CD4-positive, alpha-beta T cell (primary cell): ENCODE measurements at regions not wholly inside any gene's neighbourhood (a gene's known extent, or its start where the extent isn't known, plus 50 kb on each side); places are given as distances from the start of the nearest gene placed in this dataset.

ENCODE experiments used
- ATAC-seq: fragments of 200-7000 bp; cut with Tn5 transposase; one replicate; pipeline ENCODE4 v1.10.0; 2022; ENCODE audit warnings: mild to moderate bottlenecking; ENCODE audit not compliant: poor library complexity
- CTCF ChIA-PET: fragments of 350-600 bp; sonication (Branson Sonifier 250); formaldehyde crosslinking; loops from one replicate; lab custom pipeline; 2021; ENCODE audit warnings: antibody characterized with exemption, inconsistent platforms; lab: Charles Lee
- POLR2A ChIA-PET: fragments of 350-600 bp; sonication (Branson Sonifier 250); formaldehyde crosslinking; loops from one replicate; lab custom pipeline; 2021; ENCODE audit warnings: antibody characterized with exemption, inconsistent platforms; lab: Charles Lee
- DNase-seq, 14 experiments: peaks; one replicate each; pipeline ENCODE4 v3.0.0-alpha.2; 2013 to 2020; ENCODE audit warnings: mixed read lengths in 2 of 14
- H3K27ac ChIP-seq, 2 donors: one replicate each; pipeline versions ENCODE4 v1.5.1 to v1.7.0; 2013; ENCODE audit warnings: low read length in 2 of 2, low read depth in 1 of 2, mild to moderate bottlenecking in 1 of 2
- H3K27me3 ChIP-seq, 2 experiments: 1 replicate in 1 of 2; 2 replicates in 1 of 2; pipeline versions ENCODE4 v1.6.1 to v1.7.0; 2013; ENCODE audit warnings: low read length in 2 of 2, control low read depth in 1 of 2, mild to moderate bottlenecking in 1 of 2, moderate library complexity in 1 of 2; ENCODE audit not compliant: insufficient read depth in 2 of 2, control insufficient read depth in 1 of 2
- H3K36me3 ChIP-seq: one replicate; pipeline ENCODE4 v1.6.1; 2013; ENCODE audit warnings: low read length, control low read depth; ENCODE audit not compliant: insufficient read depth
- H3K4me1 ChIP-seq: one replicate; pipeline ENCODE4 v1.6.1; 2013; ENCODE audit warnings: low read length, control low read depth; ENCODE audit not compliant: insufficient read depth
- H3K4me3 ChIP-seq: one replicate; pipeline ENCODE4 v1.5.1; 2013; ENCODE audit warnings: mild to moderate bottlenecking, low read length, moderate library complexity
- H3K9me3 ChIP-seq, 2 experiments: 1 replicate in 1 of 2; 2 replicates in 1 of 2; pipeline versions ENCODE4 v1.6.1 to v1.7.0; 2013; ENCODE audit warnings: low read length in 2 of 2, mild to moderate bottlenecking in 2 of 2, control low read depth in 1 of 2, moderate library complexity in 1 of 2; ENCODE audit not compliant: control insufficient read depth in 1 of 2, insufficient read depth in 1 of 2
- H3K27ac Mint-ChIP-seq: one replicate; pipeline ENCODE4 v1.8.0; 2020; ENCODE audit warnings: mixed read lengths
- H3K27me3 Mint-ChIP-seq: one replicate; pipeline ENCODE4 v1.8.0; 2021; ENCODE audit warnings: mixed read lengths
- H3K36me3 Mint-ChIP-seq: one replicate; pipeline ENCODE4 v1.8.0; 2021; ENCODE audit warnings: low read depth, mixed read lengths
- H3K4me1 Mint-ChIP-seq: one replicate; pipeline ENCODE4 v1.8.0; 2021; ENCODE audit warnings: low read depth, mixed read lengths
- H3K4me3 Mint-ChIP-seq: one replicate; pipeline ENCODE4 v1.8.0; 2020; ENCODE audit warnings: mild to moderate bottlenecking, mixed read lengths
- H3K9me3 Mint-ChIP-seq: one replicate; pipeline ENCODE4 v1.8.0; 2020; ENCODE audit warnings: mixed read lengths
- intact Hi-C, 2 experiments: fragments of 100-400 bp; cut with DNase I in 1 of 2; cut with micrococcal nuclease in 1 of 2; formaldehyde crosslinking; loops; one replicate each; pipeline versions ENCODE4 v1.15.1 to v1.9.0; 2023 to 2025; cut with DNase I, micrococcal nuclease
- TF ChIP-seq, protein P1 (sequence below): fragments of 200-600 bp; IDR thresholded peaks from one replicate; pipeline ENCODE4 v1.8.0; 2022; ENCODE audit warnings: antibody characterized with exemption, mild to moderate bottlenecking

DNA sequence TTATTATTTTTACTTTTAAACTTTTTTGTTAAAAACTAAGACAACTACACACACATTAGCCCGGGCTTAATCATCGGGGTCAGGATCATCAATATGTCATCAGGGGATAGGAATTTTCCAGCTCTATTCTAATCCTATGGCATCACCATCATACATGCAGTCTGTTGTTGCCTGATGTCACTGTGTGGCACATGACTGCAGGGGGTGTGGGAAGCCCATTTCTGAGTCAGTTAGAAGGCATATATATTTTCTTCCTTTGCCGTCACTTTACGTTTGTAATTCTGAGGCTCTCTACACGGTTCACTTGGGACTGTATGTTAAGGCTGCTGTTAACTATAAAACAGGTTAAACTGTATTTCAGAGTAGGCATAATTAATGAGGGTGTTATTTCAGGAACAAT lies 144.4 kb upstream of the ITGA6 start:
- H3K9me3 Mint-ChIP-seq, result no peaks in the 10 kb centered on the region
- no peaks in the 10 kb centered on the region for H3K27me3 Mint-ChIP-seq
- no peaks in the 10 kb centered on the region for H3K36me3 Mint-ChIP-seq
- ATAC-seq (no peak), DNase-seq (peak in 2 of 14 experiments; percentile 24 to 62)
- Histone ChIP-seq H3K4me1 (peaks cover 16% of the 10 kb centered on the region), H3K9me3 (no peaks in the 10 kb centered on the region), H3K36me3 (no peaks in the 10 kb centered on the region), H3K4me3 (no peak overlapping the region), H3K27me3 (no peaks in the 10 kb centered on the region), H3K27ac (no peak overlapping the region)
- TF ChIP-seq, protein P1, sequence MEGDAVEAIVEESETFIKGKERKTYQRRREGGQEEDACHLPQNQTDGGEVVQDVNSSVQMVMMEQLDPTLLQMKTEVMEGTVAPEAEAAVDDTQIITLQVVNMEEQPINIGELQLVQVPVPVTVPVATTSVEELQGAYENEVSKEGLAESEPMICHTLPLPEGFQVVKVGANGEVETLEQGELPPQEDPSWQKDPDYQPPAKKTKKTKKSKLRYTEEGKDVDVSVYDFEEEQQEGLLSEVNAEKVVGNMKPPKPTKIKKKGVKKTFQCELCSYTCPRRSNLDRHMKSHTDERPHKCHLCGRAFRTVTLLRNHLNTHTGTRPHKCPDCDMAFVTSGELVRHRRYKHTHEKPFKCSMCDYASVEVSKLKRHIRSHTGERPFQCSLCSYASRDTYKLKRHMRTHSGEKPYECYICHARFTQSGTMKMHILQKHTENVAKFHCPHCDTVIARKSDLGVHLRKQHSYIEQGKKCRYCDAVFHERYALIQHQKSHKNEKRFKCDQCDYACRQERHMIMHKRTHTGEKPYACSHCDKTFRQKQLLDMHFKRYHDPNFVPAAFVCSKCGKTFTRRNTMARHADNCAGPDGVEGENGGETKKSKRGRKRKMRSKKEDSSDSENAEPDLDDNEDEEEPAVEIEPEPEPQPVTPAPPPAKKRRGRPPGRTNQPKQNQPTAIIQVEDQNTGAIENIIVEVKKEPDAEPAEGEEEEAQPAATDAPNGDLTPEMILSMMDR, result no peak
- CTCF ChIA-PET, result no interaction called here
- POLR2A ChIA-PET, result interaction anchor here (1.7 kb wide), 1 partner anchor 36 kb away, joined by 3 read pairs; no protein-coding TSS in a partner anchor
- H3K4me3 Mint-ChIP-seq, result no peak overlapping the region
- peaks cover 35% of the 10 kb centered on the region for H3K4me1 Mint-ChIP-seq
- no peak overlapping the region for H3K27ac Mint-ChIP-seq
- intact Hi-C loops, result no loop called here

DNA sequence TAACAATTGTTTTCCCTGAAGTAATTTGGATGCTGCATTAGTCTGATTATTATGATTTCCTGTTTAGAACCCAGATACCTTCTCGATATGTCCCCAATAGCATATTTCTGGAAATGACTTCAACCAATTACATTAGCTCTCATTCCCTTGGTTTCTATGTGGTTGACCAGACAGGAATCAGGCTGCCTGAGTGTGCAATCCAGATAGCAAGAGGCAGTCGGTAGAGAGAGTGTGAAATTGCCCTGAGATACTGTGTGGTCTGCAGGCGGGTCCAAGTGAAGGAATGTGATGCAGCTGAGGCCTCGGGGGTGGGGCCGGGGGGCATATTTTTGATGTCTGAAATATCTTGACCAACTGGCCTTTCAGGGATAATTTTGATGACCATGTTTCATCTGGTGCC lies 143.9 kb upstream of the ITGA6 start:
- no peaks in the 10 kb centered on the region for H3K9me3 ChIP-seq
- H3K4me3 ChIP-seq, result no peak overlapping the region
- POLR2A ChIA-PET, result interaction anchor here (1.7 kb wide), 1 partner anchor 36 kb away, joined by 3 read pairs; no protein-coding TSS in a partner anchor
- Mint-ChIP-seq H3K36me3 (no peaks in the 10 kb centered on the region), H3K4me1 (peaks cover 37% of the 10 kb centered on the region), H3K9me3 (no peaks in the 10 kb centered on the region), H3K27me3 (no peaks in the 10 kb centered on the region), H3K27ac (no peak overlapping the region), H3K4me3 (no peak overlapping the region)
- H3K27ac ChIP-seq, result no peak overlapping the region
- DNase-seq (no peak), ATAC-seq (no peak)
- CTCF ChIA-PET, result no interaction called here
- peaks cover 20% of the 10 kb centered on the region for H3K4me1 ChIP-seq
- intact Hi-C loops, result no loop called here
- no peaks in the 10 kb centered on the region for H3K36me3 ChIP-seq
- TF ChIP-seq, protein P1, result no peak
- H3K27me3 ChIP-seq, result no peaks in the 10 kb centered on the region

DNA sequence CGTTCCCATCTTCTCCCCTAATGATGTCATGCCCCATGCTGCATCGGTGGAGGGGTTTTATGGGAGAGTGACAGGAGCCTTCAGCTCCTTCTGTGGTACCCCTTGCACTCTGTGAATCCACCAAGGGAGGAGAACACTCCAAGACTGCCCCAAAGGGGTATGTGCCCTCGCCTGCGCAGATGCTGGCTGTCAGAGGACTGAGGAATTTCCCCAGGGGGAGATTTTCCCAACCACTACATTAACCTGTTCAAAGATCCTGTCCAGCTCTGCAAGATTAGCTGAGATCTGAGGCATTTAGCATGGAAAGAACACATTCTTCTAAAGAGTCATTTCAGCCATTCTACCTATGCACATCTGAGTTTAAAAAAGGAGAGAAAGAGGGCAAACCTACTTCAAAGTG lies 143.2 kb upstream of the ITGA6 start:
- peaks cover 25% of the 10 kb centered on the region for H3K4me1 ChIP-seq
- no peaks in the 10 kb centered on the region for H3K27me3 Mint-ChIP-seq
- no peaks in the 10 kb centered on the region for H3K9me3 Mint-ChIP-seq
- TF ChIP-seq, protein P1, result no peak
- no peaks in the 10 kb centered on the region for H3K36me3 Mint-ChIP-seq
- H3K4me1 Mint-ChIP-seq, result peaks cover 41% of the 10 kb centered on the region
- H3K36me3 ChIP-seq, result no peaks in the 10 kb centered on the region
- no peaks in the 10 kb centered on the region for H3K9me3 ChIP-seq
- ATAC-seq, result no peak
- intact Hi-C loops, result no loop called here
- H3K4me3 Mint-ChIP-seq, result no peak overlapping the region
- no peak overlapping the region for H3K27ac Mint-ChIP-seq
- no peak for DNase-seq
- POLR2A ChIA-PET, result interaction anchor here (1.2 to 1.7 kb wide), 2 partner anchors 37 to 65 kb away, joined by 3 read pairs; no protein-coding TSS in a partner anchor
- no peaks in the 10 kb centered on the region for H3K27me3 ChIP-seq
- no peak overlapping the region for H3K4me3 ChIP-seq
- CTCF ChIA-PET, result no interaction called here
- H3K27ac ChIP-seq, result no peak overlapping the region
